ENCODE measurements at regions not wholly inside any gene's neighbourhood (a gene's known extent, or its start where the extent isn't known, plus 50 kb on each side); places are given as distances from the start of the nearest gene placed in this dataset.

- ChIA-PET CTCF (interaction anchor here (0.5 to 1.2 kb wide), 2 partner anchors 180 to 240 kb away, joined by 3 to 6 read pairs; no protein-coding TSS in a partner anchor), POLR2A (no interaction called here)
- no peak for DNase-seq (ENCODE audit: low read depth)
- TF ChIP-seq CTCF (IDR thresholded peaks at IDR 0.05; ENCODE audit: insufficient read depth, low read depth, low read length): no peak
- no peak overlapping the region for H3K4me3 ChIP-seq (ENCODE audit: low read depth, low read length)
- H3K27me3 ChIP-seq (ENCODE audit: control insufficient read depth, insufficient read depth, low read length): no peaks in the 10 kb centered on the region
- H3K36me3 ChIP-seq (ENCODE audit: control insufficient read depth, insufficient read depth, low read length): no peaks in the 10 kb centered on the region
Measured at GRCh38 chr4:106601519-106601918, 232.9 kb upstream of the GIMD1 start.

GRCh38 chr4:106595906-106596305 lies 227.3 kb upstream of the GIMD1 start:
- ChIA-PET POLR2A (no interaction called here), CTCF (no interaction called here)
- H3K36me3 ChIP-seq (ENCODE audit: control insufficient read depth, insufficient read depth, low read length): no peaks in the 10 kb centered on the region
- H3K27me3 ChIP-seq (ENCODE audit: control insufficient read depth, insufficient read depth, low read length): no peaks in the 10 kb centered on the region
- no peak for DNase-seq (ENCODE audit: low read depth)
- no peak for TF ChIP-seq CTCF (IDR thresholded peaks at IDR 0.05; ENCODE audit: insufficient read depth, low read depth, low read length)
- no peak overlapping the region for H3K4me3 ChIP-seq (ENCODE audit: low read depth, low read length)

- TF ChIP-seq CTCF (IDR thresholded peaks at IDR 0.05; ENCODE audit: insufficient read depth, low read depth, low read length): no peak
- DNase-seq (ENCODE audit: low read depth): no peak
- ChIA-PET CTCF (interaction anchor here (1.3 kb wide), 1 partner anchor 9 kb away, joined by 3 read pairs; no protein-coding TSS in a partner anchor), POLR2A (no interaction called here)
- Histone ChIP-seq H3K4me3 (ENCODE audit: low read depth, low read length) (no peak overlapping the region), H3K27me3 (ENCODE audit: control insufficient read depth, insufficient read depth, low read length) (0 out of 2 replicates have a peak, but pooled peaks cover 2% of the 10 kb centered on the region), H3K36me3 (ENCODE audit: control insufficient read depth, insufficient read depth, low read length) (no peaks in the 10 kb centered on the region)
Measured at GRCh38 chr4:106594291-106594952, 225.8 kb upstream of the GIMD1 start.

GRCh38 chr4:106588891-106589290 lies 220.3 kb upstream of the GIMD1 start:
- DNase-seq (ENCODE audit: low read depth): no peak
- POLR2A ChIA-PET: no interaction called here
- no peak for TF ChIP-seq CTCF (IDR thresholded peaks at IDR 0.05; ENCODE audit: insufficient read depth, low read depth, low read length)
- Histone ChIP-seq H3K36me3 (ENCODE audit: control insufficient read depth, insufficient read depth, low read length) (no peaks in the 10 kb centered on the region), H3K27me3 (ENCODE audit: control insufficient read depth, insufficient read depth, low read length) (0 out of 2 replicates have a peak, but pooled peaks cover 2% of the 10 kb centered on the region), H3K4me3 (ENCODE audit: low read depth, low read length) (no peak overlapping the region)
- CTCF ChIA-PET: interaction anchor here (0.9 to 1.3 kb wide), 2 partner anchors 25 to 151 kb away, joined by 3 read pairs; no protein-coding TSS in a partner anchor

GRCh38 chr4:106587558-106587957 lies 219.0 kb upstream of the GIMD1 start:
- CTCF ChIA-PET: interaction anchor here (1.1 to 1.2 kb wide), 2 partner anchors 16 to 218 kb away, joined by 3 read pairs; no protein-coding TSS in a partner anchor
- POLR2A ChIA-PET: no interaction called here
- TF ChIP-seq CTCF (IDR thresholded peaks at IDR 0.05; ENCODE audit: insufficient read depth, low read depth, low read length): no peak

More at GRCh38 chr4:106587558-106587957, 219.0 kb upstream of the GIMD1 start:
- 0 out of 2 replicates have a peak, but pooled peaks cover 2% of the 10 kb centered on the region for H3K27me3 ChIP-seq (ENCODE audit: control insufficient read depth, insufficient read depth, low read length)
- H3K4me3 ChIP-seq (ENCODE audit: low read depth, low read length): no peak overlapping the region
- DNase-seq (ENCODE audit: low read depth): peak; percentile 84
- H3K36me3 ChIP-seq (ENCODE audit: control insufficient read depth, insufficient read depth, low read length): no peaks in the 10 kb centered on the region
